VCaP (cell line): ENCODE measurements at regions not wholly inside any gene's neighbourhood (a gene's known extent, or its start where the extent isn't known, plus 50 kb on each side); places are given as distances from the start of the nearest gene placed in this dataset.
A peak's percentile ranks its signal among the peaks of the same experiment; 100 is the strongest.

Experiments used
- H3K27ac ChIP-seq: fragments of 450-650 bp; 2 replicates; pipeline ENCODE4 v1.5.1; 2017
- CTCF ChIP-seq: fragments of 450-650 bp; conservative IDR thresholded peaks from 2 replicates; pipeline ENCODE4 v1.5.1; 2017; ENCODE audit warnings: mild to moderate bottlenecking, moderate library complexity

- no peak overlapping the region for H3K27ac ChIP-seq
- no peak for TF ChIP-seq CTCF
Observed at GRCh38 chr15:31179693-31180092, 78.2 kb upstream of the TRPM1 start.

- TF ChIP-seq CTCF: no peak
- H3K27ac ChIP-seq: no peak overlapping the region
Observed at GRCh38 chr15:31193291-31193690, 91.8 kb upstream of the TRPM1 start.

GRCh38 chr15:31195871-31196270, 94.3 kb upstream of the TRPM1 start:
- no peak overlapping the region for H3K27ac ChIP-seq
- no peak for TF ChIP-seq CTCF

- TF ChIP-seq CTCF: peak; percentile 54
- H3K27ac ChIP-seq: no peak overlapping the region
Observed at GRCh38 chr15:31197497-31198414, 96.2 kb upstream of the TRPM1 start.

- no peak overlapping the region for H3K27ac ChIP-seq
- TF ChIP-seq CTCF: peak; percentile 64
Observed at GRCh38 chr15:31200735-31201151, 99.2 kb upstream of the TRPM1 start.

GRCh38 chr15:31202953-31203352, 101.4 kb upstream of the TRPM1 start:
- TF ChIP-seq CTCF: no peak
- no peak overlapping the region for H3K27ac ChIP-seq

- H3K27ac ChIP-seq: no peak overlapping the region
- no peak for TF ChIP-seq CTCF
Observed at GRCh38 chr15:31203999-31204398, 102.5 kb upstream of the TRPM1 start.
